GM12878 (cell line): ENCODE measurements at regions not wholly inside any gene's neighbourhood (a gene's known extent, or its start where the extent isn't known, plus 50 kb on each side); places are given as distances from the start of the nearest gene placed in this dataset.

Experiments used
- ATAC-seq: fragments of 200-7000 bp; cut with Tn5 transposase; 3 replicates; pipeline ENCODE4 v1.9.1; 2020; ENCODE audit warnings: mild to moderate bottlenecking, moderate library complexity
- BruUV-seq: library from RNA; stranded (reverse); fragments of 400-500 nt; replicated peaks from 2 replicates; lab custom pipeline; 2021; lab: Mats Ljungman, UMichigan
- CTCF ChIA-PET: fragments of 300-600 bp; sonication (Branson Sonifier 250); formaldehyde crosslinking; extraction: SDS; loops from one replicate; lab custom pipeline; 2021; ENCODE audit warnings: inconsistent platforms; lab: Yijun Ruan, JAX
- POLR2A ChIA-PET: fragments of 350-600 bp; formaldehyde crosslinking; extraction: SDS; loops from one replicate; lab custom pipeline; 2021; ENCODE audit warnings: inconsistent platforms; lab: Charles Lee
- RAD21 ChIA-PET: fragments of 300-600 bp; sonication (Branson Sonifier 250); formaldehyde crosslinking; loops from one replicate; lab custom pipeline; 2023; ENCODE audit warnings: antibody characterized with exemption; ENCODE audit not compliant: unreplicated experiment; lab: Charles Lee
- SMC1A ChIA-PET: fragments of 300-600 bp; sonication (Branson Sonifier 250); formaldehyde crosslinking; loops from one replicate; lab custom pipeline; 2023; ENCODE audit not compliant: unreplicated experiment, uncharacterized antibody; lab: Charles Lee
- DNase-seq: peaks from one replicate; pipeline ENCODE4 v3.0.0-alpha.2; 2011; ENCODE audit warnings: low read depth, low spot score
- FAIRE-seq: peaks from 3 replicates; lab custom pipeline; 2011; peaks lifted over from hg19 to GRCh38; lab: Jason Lieb, UNC
- H2AFZ ChIP-seq: 2 replicates; pipeline ENCODE4 v1.6.0; 2011; ENCODE audit warnings: low read depth, low read length, control low read depth; ENCODE audit not compliant: control insufficient read depth
- H3K27ac ChIP-seq: 2 replicates; pipeline ENCODE4 v1.5.1; 2011; ENCODE audit warnings: control low read depth; ENCODE audit not compliant: control insufficient read depth, insufficient read depth
- H3K27me3 ChIP-seq, 2 experiments: replicated peaks in 1 of 2; 2 replicates each; pipeline versions ENCODE4 v1.6.0 to v1.6.1; 2011; ENCODE audit warnings: low read length in 1 of 2; ENCODE audit not compliant: control insufficient read depth in 2 of 2, insufficient read depth in 2 of 2
- H3K36me3 ChIP-seq, 2 experiments: 2 replicates each; pipeline ENCODE4 v1.5.1; 2011; ENCODE audit warnings: low read length in 1 of 2; ENCODE audit not compliant: control insufficient read depth in 2 of 2, insufficient read depth in 2 of 2
- H3K4me1 ChIP-seq: 2 replicates; pipeline ENCODE4 v1.6.1; 2011; ENCODE audit warnings: mild to moderate bottlenecking, low read length, moderate library complexity, mixed read lengths; ENCODE audit not compliant: control insufficient read depth, insufficient read depth
- H3K4me2 ChIP-seq: 2 replicates; pipeline ENCODE4 v1.6.0; 2011; ENCODE audit warnings: control low read depth; ENCODE audit not compliant: control insufficient read depth, insufficient read depth
- H3K4me3 ChIP-seq: fragments of 200-600 bp; sonication (generic); 2 replicates; pipeline ENCODE4 v1.5.1; 2016
- H3K79me2 ChIP-seq: 2 replicates; pipeline ENCODE4 v1.6.0; 2011; ENCODE audit warnings: low read length; ENCODE audit not compliant: control insufficient read depth, insufficient read depth
- H3K9ac ChIP-seq: 2 replicates; pipeline ENCODE4 v1.8.0; 2011; ENCODE audit warnings: low read length, control low read depth, mixed read lengths; ENCODE audit not compliant: control insufficient read depth, insufficient read depth
- H3K9me3 ChIP-seq: replicated peaks from 3 replicates; pipeline ENCODE4 v1.5.1; 2011; ENCODE audit warnings: mild to moderate bottlenecking, low read length; ENCODE audit not compliant: control insufficient read depth, insufficient read depth
- H4K20me1 ChIP-seq: 2 replicates; pipeline ENCODE4 v1.6.0; 2011; ENCODE audit not compliant: control insufficient read depth, insufficient read depth
- CBFB ChIP-seq: IDR thresholded peaks from 2 replicates; pipeline ENCODE4 v1.6.1; 2016; ENCODE audit warnings: antibody characterized with exemption, low read depth
- E2F4 ChIP-seq: IDR thresholded peaks from 2 replicates; pipeline ENCODE4 v1.6.1; 2012; ENCODE audit warnings: low read depth, low read length, improper control_type of control experiment
- HDGF ChIP-seq: fragments of 450-650 bp; IDR thresholded peaks from 2 replicates; pipeline ENCODE4 v1.6.1; 2016; ENCODE audit warnings: antibody characterized with exemption
- MAX ChIP-seq: IDR thresholded peaks from 2 replicates; pipeline ENCODE4 v1.6.1; 2012; ENCODE audit warnings: low read depth, low read length, improper control_type of control experiment
- MTA2 ChIP-seq: fragments of 450-650 bp; IDR thresholded peaks from 2 replicates; pipeline ENCODE4 v1.6.1; 2016; ENCODE audit warnings: low read depth, mild to moderate bottlenecking, moderate library complexity
- MYB ChIP-seq: fragments of 150-350 bp; IDR thresholded peaks from 2 replicates; pipeline ENCODE4 v1.6.1; 2014; ENCODE audit warnings: mild to moderate bottlenecking, low read depth, low read length, borderline replicate concordance
- NBN ChIP-seq: fragments of 450-650 bp; IDR thresholded peaks from 2 replicates; pipeline ENCODE4 v1.6.1; 2016
- NFIC ChIP-seq: IDR thresholded peaks from 2 replicates; pipeline ENCODE4 v1.6.1; 2012; ENCODE audit warnings: low read depth, mild to moderate bottlenecking, inconsistent platforms, low read length, moderate library complexity
- NR2F1 ChIP-seq: fragments of 450-650 bp; conservative IDR thresholded peaks from 2 replicates; pipeline ENCODE4 v1.6.1; 2017; ENCODE audit warnings: mild to moderate bottlenecking
- RB1 ChIP-seq: fragments of 450-650 bp; formaldehyde crosslinking; IDR thresholded peaks from 2 replicates; pipeline ENCODE4 v1.6.1; 2017; ENCODE audit warnings: mild to moderate bottlenecking, borderline replicate concordance
- SRF ChIP-seq, 2 experiments: IDR thresholded peaks; 2 replicates each; pipeline ENCODE4 v1.6.1; 2011; ENCODE audit warnings: low read depth in 2 of 2, low read length in 2 of 2, mild to moderate bottlenecking in 1 of 2, moderate library complexity in 1 of 2
- USF2 ChIP-seq: IDR thresholded peaks from 2 replicates; pipeline ENCODE4 v1.6.1; 2011; ENCODE audit warnings: low read depth, low read length, improper control_type of control experiment, borderline replicate concordance
- YY1 ChIP-seq: IDR thresholded peaks from 2 replicates; pipeline ENCODE4 v1.6.1; 2011; ENCODE audit warnings: low read depth, mild to moderate bottlenecking, low read length
- ZNF217 ChIP-seq: fragments of 450-650 bp; IDR thresholded peaks from 2 replicates; pipeline ENCODE4 v1.6.1; 2017; ENCODE audit warnings: antibody characterized with exemption, mild to moderate bottlenecking
- WGBS: methylation state at CpG from one replicate; pipeline ENCODE4 v1.1.6; 2016; ENCODE audit warnings: low lambda C conversion rate; ENCODE audit not compliant: insufficient replicate concordance, insufficient coverage; ENCODE audit errors: missing lambda C conversion rate; 5-methylcytosine and 5-hydroxymethylcytosine counted together
- in situ Hi-C: fragments of 300-500 bp; cut with MboI; formaldehyde crosslinking; loops from 9 replicates; pipeline ENCODE4 v1.14.3; 2018; ENCODE audit warnings: mixed read lengths
- intact Hi-C: fragments of 100-400 bp; cut with micrococcal nuclease; formaldehyde crosslinking; loops from one replicate; pipeline ENCODE4 v1.14.2; 2022; ENCODE audit not compliant: unreplicated experiment
- TF ChIP-seq, protein P1 (sequence below): fragments of 450-650 bp; formaldehyde crosslinking; IDR thresholded peaks from 2 replicates; pipeline ENCODE4 v1.4.0; 2020; ENCODE audit warnings: mild to moderate bottlenecking, moderate library complexity
- TF ChIP-seq, protein P2 (sequence below): fragments of 450-650 bp; IDR thresholded peaks from 2 replicates; pipeline ENCODE4 v1.6.1; 2016; ENCODE audit warnings: mild to moderate bottlenecking, moderate library complexity, borderline replicate concordance

DNA sequence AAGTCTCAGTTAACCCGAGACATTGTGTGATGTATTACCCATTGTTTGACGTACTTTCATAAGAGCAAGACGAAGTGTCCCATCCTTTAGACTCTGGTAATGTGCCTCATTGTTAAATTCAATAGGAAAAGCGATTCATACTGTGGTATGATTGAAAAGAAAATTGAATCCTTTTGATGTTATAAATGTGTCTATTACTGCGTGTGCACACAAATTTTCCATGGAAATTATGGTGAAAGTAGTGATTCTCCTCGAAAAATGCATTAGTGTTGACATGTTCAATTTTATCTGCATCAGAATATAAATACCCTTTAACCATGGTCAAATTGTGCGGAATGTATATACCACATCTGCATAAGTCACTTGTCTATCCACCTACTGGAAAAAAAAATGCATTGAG lies 386.8 kb downstream of the INSC start:
- no peak overlapping the region for H3K4me2 ChIP-seq
- 15% methylated on average over 7 of the region's 7 CpGs for WGBS
- ATAC-seq (no peak), DNase-seq (no peak), FAIRE-seq (no peak)
- ChIA-PET SMC1A (no interaction called here), RAD21 (no interaction called here), CTCF (no interaction called here), POLR2A (no interaction called here)
- in situ Hi-C loops (no loop called here), intact Hi-C loops (no loop called here)
- H3K79me2 ChIP-seq = no peaks in the 10 kb centered on the region
- no peaks in the 10 kb centered on the region for H3K36me3 ChIP-seq
- H3K27ac ChIP-seq = no peak overlapping the region
- H2AFZ ChIP-seq = no peak overlapping the region
- no peaks in the 10 kb centered on the region; a peak in 1 of 4 replicates for H3K27me3 ChIP-seq
- H3K9me3 ChIP-seq = no peaks in the 10 kb centered on the region
- H3K4me1 ChIP-seq = no peaks in the 10 kb centered on the region
- H4K20me1 ChIP-seq = no peaks in the 10 kb centered on the region
- H3K4me3 ChIP-seq = no peak overlapping the region
- no peak overlapping the region for H3K9ac ChIP-seq
- BruUV-seq = no TSS peak
- TF ChIP-seq NBN = no peak
- TF ChIP-seq, protein P1, sequence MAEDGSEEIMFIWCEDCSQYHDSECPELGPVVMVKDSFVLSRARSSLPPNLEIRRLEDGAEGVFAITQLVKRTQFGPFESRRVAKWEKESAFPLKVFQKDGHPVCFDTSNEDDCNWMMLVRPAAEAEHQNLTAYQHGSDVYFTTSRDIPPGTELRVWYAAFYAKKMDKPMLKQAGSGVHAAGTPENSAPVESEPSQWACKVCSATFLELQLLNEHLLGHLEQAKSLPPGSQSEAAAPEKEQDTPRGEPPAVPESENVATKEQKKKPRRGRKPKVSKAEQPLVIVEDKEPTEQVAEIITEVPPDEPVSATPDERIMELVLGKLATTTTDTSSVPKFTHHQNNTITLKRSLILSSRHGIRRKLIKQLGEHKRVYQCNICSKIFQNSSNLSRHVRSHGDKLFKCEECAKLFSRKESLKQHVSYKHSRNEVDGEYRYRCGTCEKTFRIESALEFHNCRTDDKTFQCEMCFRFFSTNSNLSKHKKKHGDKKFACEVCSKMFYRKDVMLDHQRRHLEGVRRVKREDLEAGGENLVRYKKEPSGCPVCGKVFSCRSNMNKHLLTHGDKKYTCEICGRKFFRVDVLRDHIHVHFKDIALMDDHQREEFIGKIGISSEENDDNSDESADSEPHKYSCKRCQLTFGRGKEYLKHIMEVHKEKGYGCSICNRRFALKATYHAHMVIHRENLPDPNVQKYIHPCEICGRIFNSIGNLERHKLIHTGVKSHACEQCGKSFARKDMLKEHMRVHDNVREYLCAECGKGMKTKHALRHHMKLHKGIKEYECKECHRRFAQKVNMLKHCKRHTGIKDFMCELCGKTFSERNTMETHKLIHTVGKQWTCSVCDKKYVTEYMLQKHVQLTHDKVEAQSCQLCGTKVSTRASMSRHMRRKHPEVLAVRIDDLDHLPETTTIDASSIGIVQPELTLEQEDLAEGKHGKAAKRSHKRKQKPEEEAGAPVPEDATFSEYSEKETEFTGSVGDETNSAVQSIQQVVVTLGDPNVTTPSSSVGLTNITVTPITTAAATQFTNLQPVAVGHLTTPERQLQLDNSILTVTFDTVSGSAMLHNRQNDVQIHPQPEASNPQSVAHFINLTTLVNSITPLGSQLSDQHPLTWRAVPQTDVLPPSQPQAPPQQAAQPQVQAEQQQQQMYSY = no peak
- TF ChIP-seq YY1 = no peak
- no peak for TF ChIP-seq NFIC
- no peak for TF ChIP-seq NR2F1
- no peak for TF ChIP-seq MAX
- TF ChIP-seq CBFB = no peak
- no peak for TF ChIP-seq MYB
- TF ChIP-seq E2F4 = no peak
- no peak for TF ChIP-seq RB1
- no peak for TF ChIP-seq USF2
- TF ChIP-seq, protein P2, sequence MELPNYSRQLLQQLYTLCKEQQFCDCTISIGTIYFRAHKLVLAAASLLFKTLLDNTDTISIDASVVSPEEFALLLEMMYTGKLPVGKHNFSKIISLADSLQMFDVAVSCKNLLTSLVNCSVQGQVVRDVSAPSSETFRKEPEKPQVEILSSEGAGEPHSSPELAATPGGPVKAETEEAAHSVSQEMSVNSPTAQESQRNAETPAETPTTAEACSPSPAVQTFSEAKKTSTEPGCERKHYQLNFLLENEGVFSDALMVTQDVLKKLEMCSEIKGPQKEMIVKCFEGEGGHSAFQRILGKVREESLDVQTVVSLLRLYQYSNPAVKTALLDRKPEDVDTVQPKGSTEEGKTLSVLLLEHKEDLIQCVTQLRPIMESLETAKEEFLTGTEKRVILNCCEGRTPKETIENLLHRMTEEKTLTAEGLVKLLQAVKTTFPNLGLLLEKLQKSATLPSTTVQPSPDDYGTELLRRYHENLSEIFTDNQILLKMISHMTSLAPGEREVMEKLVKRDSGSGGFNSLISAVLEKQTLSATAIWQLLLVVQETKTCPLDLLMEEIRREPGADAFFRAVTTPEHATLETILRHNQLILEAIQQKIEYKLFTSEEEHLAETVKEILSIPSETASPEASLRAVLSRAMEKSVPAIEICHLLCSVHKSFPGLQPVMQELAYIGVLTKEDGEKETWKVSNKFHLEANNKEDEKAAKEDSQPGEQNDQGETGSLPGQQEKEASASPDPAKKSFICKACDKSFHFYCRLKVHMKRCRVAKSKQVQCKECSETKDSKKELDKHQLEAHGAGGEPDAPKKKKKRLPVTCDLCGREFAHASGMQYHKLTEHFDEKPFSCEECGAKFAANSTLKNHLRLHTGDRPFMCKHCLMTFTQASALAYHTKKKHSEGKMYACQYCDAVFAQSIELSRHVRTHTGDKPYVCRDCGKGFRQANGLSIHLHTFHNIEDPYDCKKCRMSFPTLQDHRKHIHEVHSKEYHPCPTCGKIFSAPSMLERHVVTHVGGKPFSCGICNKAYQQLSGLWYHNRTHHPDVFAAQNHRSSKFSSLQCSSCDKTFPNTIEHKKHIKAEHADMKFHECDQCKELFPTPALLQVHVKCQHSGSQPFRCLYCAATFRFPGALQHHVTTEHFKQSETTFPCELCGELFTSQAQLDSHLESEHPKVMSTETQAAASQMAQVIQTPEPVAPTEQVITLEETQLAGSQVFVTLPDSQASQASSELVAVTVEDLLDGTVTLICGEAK = no peak
- no peak for TF ChIP-seq SRF (IDR thresholded peaks at IDR 0.05; ENCODE audit: low read depth in 2 of 2, low read length in 2 of 2)
- no peak for TF ChIP-seq HDGF
- no peak for TF ChIP-seq MTA2
- no peak for TF ChIP-seq ZNF217
